Fibroblast of lung (primary cell): ENCODE measurements at regions not wholly inside any gene's neighbourhood (a gene's known extent, or its start where the extent isn't known, plus 50 kb on each side); places are given as distances from the start of the nearest gene placed in this dataset.

Source experiments
- EZH2 ChIP-seq: IDR thresholded peaks from 2 replicates; pipeline ENCODE4 v1.5.1; 2012; ENCODE audit warnings: low read length, control low read depth, mild to moderate bottlenecking; ENCODE audit errors: missing control alignments
- TF ChIP-seq, protein P1 (sequence below), 2 donors: IDR thresholded peaks in 1 of 2; conservative IDR thresholded peaks in 1 of 2; 1 replicate in 1 of 2; 2 replicates in 1 of 2; pipeline ENCODE4 v1.5.1; 2011 to 2012; ENCODE audit warnings: low read length in 2 of 2, control low read depth in 1 of 2, inconsistent platforms in 1 of 2, low read depth in 1 of 2, mild to moderate bottlenecking in 1 of 2

DNA sequence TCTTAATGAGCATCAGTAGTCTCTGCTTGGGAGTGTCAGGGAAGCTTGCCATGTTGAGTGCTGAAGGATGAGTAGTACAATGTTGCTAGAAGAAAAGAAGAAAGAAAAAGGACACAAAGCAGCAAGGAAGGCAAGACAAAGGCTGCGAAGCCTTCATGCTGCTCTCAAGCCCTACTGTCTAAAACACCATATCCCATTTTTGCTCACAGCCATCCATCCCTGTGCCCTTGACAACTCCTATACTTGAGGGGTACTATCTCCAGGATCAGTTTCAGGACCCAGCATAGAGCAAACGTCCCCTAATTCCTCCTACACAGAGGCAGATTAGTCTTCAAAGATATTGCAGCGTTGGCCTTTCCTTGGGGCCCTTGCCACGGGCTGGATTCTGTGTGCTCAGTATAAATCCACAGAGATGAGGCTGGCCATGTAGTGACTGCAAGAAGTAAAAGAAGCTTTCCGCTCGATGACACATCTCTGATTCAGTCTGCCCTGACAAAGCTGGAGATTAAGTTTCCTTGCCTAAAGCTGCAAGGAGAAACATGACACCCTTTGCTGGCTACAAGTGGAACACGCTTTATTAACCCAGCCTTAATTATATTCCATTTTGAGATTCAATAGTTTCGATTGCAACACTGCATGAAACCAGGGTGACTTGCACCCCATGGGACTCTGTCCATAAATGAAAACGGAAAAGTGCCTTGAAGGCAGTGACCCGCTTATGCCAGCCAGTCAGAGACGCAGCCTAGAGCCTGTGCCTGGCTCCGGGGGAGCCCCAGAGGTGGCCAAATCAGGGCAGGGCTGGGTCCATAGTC is 304.6 kb downstream of the ACTL7B start:
- TF ChIP-seq, protein P1, sequence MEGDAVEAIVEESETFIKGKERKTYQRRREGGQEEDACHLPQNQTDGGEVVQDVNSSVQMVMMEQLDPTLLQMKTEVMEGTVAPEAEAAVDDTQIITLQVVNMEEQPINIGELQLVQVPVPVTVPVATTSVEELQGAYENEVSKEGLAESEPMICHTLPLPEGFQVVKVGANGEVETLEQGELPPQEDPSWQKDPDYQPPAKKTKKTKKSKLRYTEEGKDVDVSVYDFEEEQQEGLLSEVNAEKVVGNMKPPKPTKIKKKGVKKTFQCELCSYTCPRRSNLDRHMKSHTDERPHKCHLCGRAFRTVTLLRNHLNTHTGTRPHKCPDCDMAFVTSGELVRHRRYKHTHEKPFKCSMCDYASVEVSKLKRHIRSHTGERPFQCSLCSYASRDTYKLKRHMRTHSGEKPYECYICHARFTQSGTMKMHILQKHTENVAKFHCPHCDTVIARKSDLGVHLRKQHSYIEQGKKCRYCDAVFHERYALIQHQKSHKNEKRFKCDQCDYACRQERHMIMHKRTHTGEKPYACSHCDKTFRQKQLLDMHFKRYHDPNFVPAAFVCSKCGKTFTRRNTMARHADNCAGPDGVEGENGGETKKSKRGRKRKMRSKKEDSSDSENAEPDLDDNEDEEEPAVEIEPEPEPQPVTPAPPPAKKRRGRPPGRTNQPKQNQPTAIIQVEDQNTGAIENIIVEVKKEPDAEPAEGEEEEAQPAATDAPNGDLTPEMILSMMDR (conservative IDR thresholded peaks at IDR 0.05 in 1 of 2, IDR thresholded peaks at IDR 0.05 in 1 of 2; ENCODE audit: low read depth in 1 of 2, low read length in 2 of 2), result no peak
- TF ChIP-seq EZH2, result no peak
